Suprapubic skin (tissue), 3 donors: ENCODE measurements at regions not wholly inside any gene's neighbourhood (a gene's known extent, or its start where the extent isn't known, plus 50 kb on each side); places are given as distances from the start of the nearest gene placed in this dataset.
"Not testable (repeated sequence)": the region's sequence is repeated elsewhere in the genome, so short reads cannot be mapped to it uniquely, and the experiment has no call there.

Experiments used
- CTCF ChIP-seq, 2 donors: fragments of 200-600 bp in 1 of 2; fragments of 450-650 bp in 1 of 2; sonication (generic) in 1 of 2; IDR thresholded peaks; one replicate each; pipeline ENCODE4 v1.5.1; 2016 to 2019; ENCODE audit warnings: antibody characterized with exemption in 2 of 2, mild to moderate bottlenecking in 1 of 2, moderate library complexity in 1 of 2
- EP300 ChIP-seq: sonication (generic); formaldehyde crosslinking; IDR thresholded peaks from one replicate; pipeline ENCODE4 v1.6.1; 2017; ENCODE audit warnings: antibody characterized with exemption
- POLR2A ChIP-seq, 2 donors: fragments of 450-650 bp; IDR thresholded peaks; one replicate each; pipeline ENCODE4 v1.6.1; 2017; ENCODE audit warnings: antibody characterized with exemption in 2 of 2, mild to moderate bottlenecking in 2 of 2, moderate library complexity in 2 of 2

- TF ChIP-seq CTCF (IDR thresholded peaks at IDR 0.05); POLR2A (IDR thresholded peaks at IDR 0.05); EP300: not testable (repeated sequence)
Observed at GRCh38 chr2:95754213-95754612, 162.4 kb downstream of the TRIM43 start.
